ENCODE measurements at regions not wholly inside any gene's neighbourhood (a gene's known extent, or its start where the extent isn't known, plus 50 kb on each side); places are given as distances from the start of the nearest gene placed in this dataset.

- Histone ChIP-seq H3K4me3 (no peak overlapping the region), H3K4me1 (no peaks in the 10 kb centered on the region), H3K27me3 (no peaks in the 10 kb centered on the region), H3K27ac (no peak overlapping the region), H3K9me3 (no peaks in the 10 kb centered on the region), H3K36me3 (no peaks in the 10 kb centered on the region)
- TF ChIP-seq CTCF (IDR thresholded peaks at IDR 0.05), result no peak
- intact Hi-C loops (cut with DNase I), result no loop called here
- DNase-seq, result no peak
- ATAC-seq, result no peak
These were observed 233.4 kb downstream of the HNRNPD start for GRCh38 chr4:82140422-82140821.

- TF ChIP-seq CTCF (IDR thresholded peaks at IDR 0.05), result no peak
- Histone ChIP-seq H3K27me3 (no peaks in the 10 kb centered on the region), H3K36me3 (no peaks in the 10 kb centered on the region), H3K9me3 (no peaks in the 10 kb centered on the region), H3K27ac (no peak overlapping the region), H3K4me3 (no peak overlapping the region), H3K4me1 (no peaks in the 10 kb centered on the region)
- intact Hi-C loops (cut with DNase I), result no loop called here
- ATAC-seq (no peak), DNase-seq (no peak)
These were observed 234.5 kb downstream of the HNRNPD start for GRCh38 chr4:82139287-82139686.

DNA sequence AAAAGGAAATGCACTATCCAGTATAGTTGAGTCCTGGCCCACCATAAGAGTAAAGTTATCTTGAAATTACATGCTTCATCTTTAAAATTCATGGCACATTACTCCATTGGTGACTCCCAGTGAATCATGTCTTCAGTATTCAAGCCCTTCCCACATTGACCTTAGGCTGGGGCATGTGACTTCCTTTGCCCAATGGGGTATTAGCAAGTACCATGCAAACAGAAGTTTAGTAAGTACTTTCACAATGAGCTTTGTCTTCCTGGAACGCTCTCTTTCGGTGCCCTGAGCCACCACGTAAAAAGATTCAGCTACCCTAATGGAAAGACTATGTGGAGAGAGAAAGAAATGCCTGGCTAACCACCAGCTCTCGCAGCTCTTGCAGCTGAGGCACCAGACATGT is 235.4 kb downstream of the HNRNPD start:
- TF ChIP-seq CTCF (IDR thresholded peaks at IDR 0.05), result no peak
- Histone ChIP-seq H3K9me3 (no peaks in the 10 kb centered on the region), H3K27me3 (no peaks in the 10 kb centered on the region), H3K27ac (no peak overlapping the region), H3K4me1 (no peaks in the 10 kb centered on the region), H3K4me3 (no peak overlapping the region), H3K36me3 (no peaks in the 10 kb centered on the region)
- intact Hi-C loops (cut with DNase I), result no loop called here
- DNase-seq (no peak), ATAC-seq (no peak)

- intact Hi-C loops (cut with DNase I), result no loop called here
- ATAC-seq, result no peak
- H3K4me3 ChIP-seq, result no peak overlapping the region
These were observed 237.5 kb downstream of the HNRNPD start for GRCh38 chr4:82136161-82136801.

DNA sequence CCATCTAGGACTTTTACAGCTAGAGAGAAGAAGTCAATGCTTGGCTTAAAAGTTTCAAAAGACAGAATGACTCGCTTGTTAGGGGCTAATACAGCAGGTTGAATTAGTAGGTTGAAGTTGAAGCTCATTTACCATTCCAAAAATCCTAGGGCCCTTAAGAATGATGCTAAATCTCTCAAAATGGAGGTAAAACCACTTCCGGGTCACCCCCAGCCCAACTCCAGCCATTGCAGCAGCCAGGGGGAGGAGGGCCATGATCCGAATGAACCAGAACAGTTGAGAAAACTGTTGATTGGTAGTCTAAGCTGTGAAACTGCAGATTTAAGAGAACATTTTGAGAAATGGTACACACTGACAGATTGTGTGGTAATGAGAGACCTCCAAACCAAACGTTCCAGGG is 245.4 kb downstream of the HNRNPD start:
- no peak for ATAC-seq
- Histone ChIP-seq H3K36me3 (no peaks in the 10 kb centered on the region), H3K9me3 (no peaks in the 10 kb centered on the region), H3K27ac (no peak overlapping the region), H3K4me1 (no peaks in the 10 kb centered on the region), H3K4me3 (no peak overlapping the region), H3K27me3 (no peaks in the 10 kb centered on the region)
- DNase-seq, result no peak
- intact Hi-C loops (cut with DNase I), result no loop called here
- TF ChIP-seq CTCF (IDR thresholded peaks at IDR 0.05), result no peak

More at GRCh38 chr4:82136161-82136801, 237.5 kb downstream of the HNRNPD start:
- H3K4me1 ChIP-seq, result no peaks in the 10 kb centered on the region
- no peaks in the 10 kb centered on the region for H3K9me3 ChIP-seq
- no peak overlapping the region for H3K27ac ChIP-seq
- no peaks in the 10 kb centered on the region for H3K36me3 ChIP-seq
- no peak for DNase-seq
- no peaks in the 10 kb centered on the region for H3K27me3 ChIP-seq
- TF ChIP-seq CTCF (IDR thresholded peaks at IDR 0.05), result no peak
